ENCODE measurements at regions not wholly inside any gene's neighbourhood (a gene's known extent, or its start where the extent isn't known, plus 50 kb on each side); places are given as distances from the start of the nearest gene placed in this dataset.

DNA sequence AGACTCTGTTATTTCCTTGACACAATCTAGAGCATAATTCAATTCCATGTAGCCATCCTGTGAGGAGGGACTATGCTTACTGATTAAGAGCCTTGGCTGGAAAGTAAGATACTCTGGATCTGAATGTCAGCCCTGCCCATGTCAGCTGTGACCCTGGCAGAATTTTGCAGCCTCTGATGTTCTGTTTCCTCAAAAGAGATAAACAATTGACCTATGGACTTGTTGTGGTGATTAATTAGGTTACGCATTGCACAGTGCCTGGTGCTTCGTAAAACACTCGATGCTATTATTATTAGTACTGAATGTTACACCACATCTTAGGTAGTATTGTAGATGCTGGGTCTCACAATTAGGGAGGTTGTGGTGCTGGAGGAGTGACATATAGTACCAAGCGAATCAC, 161.3 kb upstream of the MEIS2 start:
- DNase-seq, result no peak

DNA sequence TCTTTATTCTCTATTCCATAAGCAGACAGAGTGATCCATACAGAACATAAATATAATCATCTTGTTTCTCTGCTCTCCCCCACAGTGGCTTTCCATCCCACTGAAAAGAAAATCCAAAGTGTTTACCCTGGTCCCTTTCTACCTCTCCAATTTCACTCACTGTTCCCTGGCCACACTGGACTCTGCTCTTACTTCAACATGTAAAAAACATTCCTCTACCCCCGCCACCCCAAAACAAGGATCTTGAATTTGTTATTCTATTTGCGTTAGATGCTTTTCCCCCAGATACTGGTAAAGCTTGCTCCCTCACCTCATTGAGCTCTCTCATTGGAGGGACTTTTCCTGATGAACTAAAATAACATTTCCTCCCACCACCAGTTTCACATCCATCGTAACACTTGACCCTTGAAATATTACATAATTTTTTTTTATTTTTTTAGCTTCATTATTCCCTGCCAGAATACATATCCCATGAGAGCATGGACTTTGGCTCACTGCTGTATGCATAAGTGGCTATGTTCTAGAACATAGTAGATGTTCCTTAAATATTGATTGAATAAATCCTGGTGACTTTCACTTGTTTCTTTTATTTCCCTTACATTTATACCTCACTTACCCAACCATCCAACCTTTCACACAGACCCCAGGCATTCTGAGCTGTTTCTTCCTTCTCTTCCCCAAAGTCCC, 162.7 kb upstream of the MEIS2 start:
- no peak for DNase-seq

DNA sequence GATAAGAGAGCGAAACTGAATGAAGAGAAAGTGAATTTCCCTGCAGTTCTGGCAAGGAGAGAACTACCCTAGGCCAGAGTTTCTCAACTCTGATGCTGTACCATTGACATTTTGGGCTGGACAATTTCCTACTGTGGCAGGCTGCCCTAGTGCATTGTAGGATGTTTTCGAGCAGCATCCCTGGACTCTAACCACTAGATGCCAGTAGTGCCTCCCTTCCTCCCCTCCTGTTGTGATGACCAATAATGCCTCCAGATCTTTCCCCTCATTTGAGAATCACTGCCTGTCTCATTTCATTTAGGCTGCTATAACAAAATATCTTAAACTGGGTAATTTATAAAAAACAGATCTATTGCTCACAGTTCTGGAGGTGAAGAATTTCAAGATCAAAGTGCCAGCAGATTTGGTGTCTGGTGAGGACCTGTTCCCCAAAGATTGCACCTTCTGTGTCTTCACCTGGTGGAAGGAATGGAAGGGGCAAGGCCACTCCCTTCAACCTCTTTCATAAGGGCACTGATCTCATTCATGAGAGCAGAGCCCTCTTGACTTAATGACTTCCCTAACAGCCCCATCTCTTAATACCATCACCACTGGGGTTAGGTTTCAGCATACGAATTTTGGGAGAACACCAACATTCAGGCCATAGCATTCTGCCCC, 188.9 kb upstream of the MEIS2 start:
- no peak for DNase-seq

DNA sequence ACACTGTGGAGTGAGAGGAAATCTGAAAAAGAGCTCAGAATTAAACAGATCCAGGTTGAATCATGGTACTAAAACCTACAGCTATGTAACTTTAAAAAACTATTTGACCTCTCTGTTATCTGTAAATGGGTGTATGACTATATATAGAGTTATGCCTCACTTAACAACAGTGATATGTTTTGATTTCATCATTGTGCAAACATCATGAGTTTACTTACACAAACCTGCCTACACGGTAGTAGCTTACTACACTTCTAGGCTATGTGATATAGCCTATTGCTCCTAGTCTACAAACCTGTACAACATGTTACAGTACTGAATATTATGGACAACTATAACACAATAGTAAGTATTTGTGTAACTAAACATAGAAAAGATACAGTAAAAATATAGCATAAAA, 191.6 kb upstream of the MEIS2 start:
- no peak for DNase-seq

DNA sequence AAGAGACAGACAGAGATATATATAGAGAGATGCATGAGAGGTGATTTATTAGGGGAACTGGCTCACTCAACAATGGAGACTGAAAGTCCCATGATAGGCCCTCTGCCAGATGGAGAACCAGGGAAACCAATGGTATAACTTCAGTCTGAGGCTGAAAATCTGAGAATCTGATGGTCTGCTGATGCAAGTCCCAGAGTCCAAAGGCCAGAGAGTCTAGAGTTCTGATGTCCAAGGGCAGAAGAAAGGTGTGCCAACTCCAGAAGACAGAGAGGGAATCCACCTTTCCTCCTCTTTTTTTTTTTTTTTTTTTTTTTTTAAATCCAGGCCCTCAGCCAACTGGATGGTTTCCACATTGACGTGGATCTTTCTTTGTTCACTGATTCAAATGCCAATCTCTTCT, 197.9 kb upstream of the MEIS2 start:
- DNase-seq, result no peak

DNA sequence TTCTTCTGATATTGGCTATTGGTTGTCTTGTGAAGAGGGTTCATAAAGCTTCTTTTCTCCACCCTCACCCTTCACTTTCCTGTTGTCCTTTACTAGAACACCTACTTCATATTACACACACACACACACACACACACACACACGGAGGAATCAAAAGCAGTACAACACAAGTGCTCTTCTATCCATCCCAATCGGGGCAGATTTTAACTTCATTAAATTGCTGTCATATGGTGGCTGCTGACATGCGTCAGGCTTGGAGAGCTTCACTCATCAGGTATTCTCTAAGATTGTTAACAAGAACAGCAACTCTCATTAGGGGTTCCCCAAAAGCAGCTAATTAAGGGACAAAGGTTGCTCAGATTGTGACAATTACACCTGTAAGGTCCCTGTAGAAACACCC, 239.1 kb upstream of the MEIS2 start:
- no peak for DNase-seq

DNA sequence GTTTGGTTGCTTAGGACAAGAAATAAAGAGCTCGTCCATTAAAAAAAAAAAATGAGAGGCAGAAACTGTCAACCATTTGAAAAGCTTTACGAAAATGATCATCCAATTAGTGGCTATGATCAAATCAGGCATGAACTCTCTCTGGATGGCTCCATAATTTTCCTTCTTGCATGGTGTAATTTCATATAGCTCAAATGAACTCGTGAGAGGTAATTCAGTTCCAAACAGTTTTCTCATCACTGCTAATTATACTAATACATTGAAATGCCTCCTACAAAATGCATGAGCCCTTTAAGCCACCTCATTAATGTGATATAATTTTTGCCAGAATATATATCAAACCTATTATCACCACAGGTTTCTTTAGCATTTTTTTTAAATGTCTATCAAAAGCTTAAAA, 239.5 kb upstream of the MEIS2 start:
- no peak for DNase-seq

DNA sequence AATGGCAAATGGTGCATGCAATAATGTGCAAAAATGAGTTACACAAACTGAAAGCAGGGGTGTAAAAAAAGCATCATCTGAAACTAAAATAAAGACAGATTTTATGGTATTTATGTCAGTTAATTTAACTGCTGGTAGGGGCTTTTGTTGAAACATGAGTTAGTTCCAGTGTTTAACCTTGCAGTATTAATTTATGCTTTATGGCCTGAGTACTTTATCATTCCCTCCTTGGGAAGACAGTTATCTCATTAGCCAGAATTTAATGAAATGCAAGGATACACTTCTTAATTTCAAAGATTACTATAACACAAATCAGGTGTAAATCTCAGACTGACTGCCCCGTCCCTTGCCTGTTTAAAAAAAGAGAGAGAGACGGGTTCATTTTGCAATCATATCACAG, 240.1 kb upstream of the MEIS2 start:
- no peak for DNase-seq

DNA sequence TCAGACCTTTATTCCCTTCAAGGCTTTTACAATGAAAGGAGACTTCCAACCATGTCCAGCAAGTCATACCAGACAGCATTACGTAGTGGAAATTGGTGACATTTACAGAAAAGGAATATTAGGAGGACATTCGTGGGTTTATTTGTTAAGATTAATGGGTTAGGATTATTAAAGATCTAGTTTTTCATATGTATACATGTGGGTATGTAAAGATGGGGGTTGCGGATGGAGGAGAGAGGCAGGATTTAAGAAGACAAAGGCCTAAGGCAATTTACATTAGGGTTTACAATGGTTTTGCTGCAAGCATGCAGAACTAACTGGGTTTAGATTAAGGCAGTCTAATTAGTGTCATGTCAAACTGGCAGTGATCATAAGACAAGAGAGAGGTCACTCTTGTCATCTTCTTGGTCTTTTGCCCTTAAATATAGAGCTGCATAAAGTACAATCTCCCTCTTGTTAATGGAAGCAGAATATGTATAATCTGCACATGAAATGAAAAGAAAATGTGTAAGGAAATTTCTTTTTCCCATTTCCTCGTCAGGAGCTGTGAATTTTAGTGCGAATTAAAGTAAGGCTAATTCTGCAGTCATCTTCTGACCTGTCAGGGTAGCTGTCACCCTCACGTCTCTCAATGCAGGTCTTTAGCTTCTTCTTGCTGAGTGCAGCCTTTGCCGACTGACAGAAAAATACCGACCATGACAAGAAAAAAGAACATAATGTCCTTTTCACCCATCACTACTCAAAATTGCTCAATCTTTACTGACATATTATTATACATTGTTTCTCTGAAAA, 258.9 kb upstream of the MEIS2 start:
- DNase-seq, result no peak

DNA sequence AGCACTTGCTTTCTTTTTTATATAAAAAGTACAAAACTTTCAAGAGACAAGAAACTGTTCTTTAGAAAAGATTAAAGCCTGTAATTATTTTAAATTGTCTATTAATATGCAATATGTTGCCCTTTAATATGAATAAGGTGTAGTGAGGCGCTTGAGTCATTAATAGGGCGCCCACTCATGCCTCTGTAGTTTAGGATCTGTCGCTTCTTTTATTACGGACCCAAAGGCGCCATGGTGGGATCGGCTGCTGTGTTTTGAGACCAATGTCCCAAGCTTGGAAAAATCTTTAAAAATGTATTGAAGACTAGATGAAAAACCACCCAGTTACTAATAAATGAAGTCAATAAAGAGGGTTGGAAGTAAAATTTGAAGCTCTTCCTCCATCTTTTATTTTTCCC, 259.5 kb upstream of the MEIS2 start:
- no peak for DNase-seq

DNA sequence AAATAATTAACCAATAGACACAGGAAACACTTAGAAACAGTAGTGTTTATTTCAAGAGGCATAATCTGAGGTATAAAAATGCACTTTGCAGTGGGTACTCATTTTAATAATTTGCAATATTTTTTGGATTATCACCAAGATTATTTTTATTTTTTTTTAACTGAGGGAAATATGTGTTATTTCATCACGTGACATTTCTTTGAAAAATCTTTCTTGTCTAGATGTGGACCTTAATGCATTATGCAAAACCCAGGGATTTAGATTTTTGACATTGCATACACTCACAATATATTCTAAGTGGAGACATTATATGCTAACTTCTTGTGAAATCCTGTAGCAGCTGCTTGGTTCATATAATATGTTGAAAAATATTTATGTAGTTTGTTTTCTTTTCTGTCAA, 260.4 kb upstream of the MEIS2 start:
- no peak for DNase-seq

DNA sequence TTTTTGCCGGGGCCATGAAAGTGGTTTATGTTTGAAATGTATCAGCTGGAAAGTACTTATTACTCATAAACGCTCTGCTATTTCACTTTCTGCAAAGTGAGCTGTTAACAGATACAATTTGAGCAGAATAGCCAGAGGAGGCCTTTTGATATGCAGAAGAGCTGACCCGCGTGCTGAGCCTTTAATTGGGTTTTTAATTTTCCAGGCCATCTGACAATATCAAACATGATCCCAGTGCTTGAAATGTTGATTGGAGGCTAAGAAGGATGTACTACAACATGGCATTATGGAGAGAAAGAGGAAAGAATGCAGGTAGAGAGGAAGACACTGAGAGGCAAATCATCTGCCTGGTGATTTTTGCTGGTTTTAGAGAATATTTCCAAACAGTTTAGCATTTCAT, 261.3 kb upstream of the MEIS2 start:
- DNase-seq, result no peak

DNA sequence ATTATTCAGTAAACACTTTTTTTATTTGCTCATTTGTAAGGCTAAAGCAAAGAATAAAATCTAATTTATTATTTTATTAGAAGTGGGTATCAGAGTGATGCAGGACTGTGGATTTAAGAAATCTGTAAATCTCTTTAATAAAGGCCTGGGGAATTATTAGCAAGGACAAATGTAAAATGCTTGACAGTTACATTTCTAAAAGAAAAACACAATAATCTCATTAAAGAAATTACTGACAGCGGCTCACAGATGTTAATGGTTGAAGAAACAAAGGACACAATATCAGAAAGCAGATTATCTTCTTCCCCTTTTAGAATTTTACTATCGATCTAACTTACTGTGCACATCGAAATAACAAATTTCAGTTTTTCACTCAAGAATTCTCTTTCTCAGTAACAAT, 262.1 kb upstream of the MEIS2 start:
- no peak for DNase-seq

DNA sequence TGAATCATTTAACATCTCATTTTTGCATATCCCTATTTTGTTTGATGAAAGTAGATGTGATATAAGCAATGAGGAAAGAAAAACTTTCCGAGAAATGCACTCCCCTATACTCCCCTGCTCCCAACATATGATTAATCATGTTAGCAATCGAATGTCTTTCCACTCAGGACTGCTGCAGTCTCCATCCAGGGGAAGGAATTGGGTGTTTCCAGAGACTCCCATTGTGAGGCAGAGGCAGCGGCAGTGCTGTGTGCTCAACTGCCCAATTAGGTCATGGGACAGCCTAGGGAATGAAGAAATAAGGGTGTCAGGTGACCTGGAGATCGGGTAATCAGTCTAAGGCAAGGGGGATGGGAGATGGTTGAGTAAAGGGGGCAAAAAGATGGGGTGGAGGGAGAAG, 268.6 kb upstream of the MEIS2 start:
- DNase-seq, result no peak

DNA sequence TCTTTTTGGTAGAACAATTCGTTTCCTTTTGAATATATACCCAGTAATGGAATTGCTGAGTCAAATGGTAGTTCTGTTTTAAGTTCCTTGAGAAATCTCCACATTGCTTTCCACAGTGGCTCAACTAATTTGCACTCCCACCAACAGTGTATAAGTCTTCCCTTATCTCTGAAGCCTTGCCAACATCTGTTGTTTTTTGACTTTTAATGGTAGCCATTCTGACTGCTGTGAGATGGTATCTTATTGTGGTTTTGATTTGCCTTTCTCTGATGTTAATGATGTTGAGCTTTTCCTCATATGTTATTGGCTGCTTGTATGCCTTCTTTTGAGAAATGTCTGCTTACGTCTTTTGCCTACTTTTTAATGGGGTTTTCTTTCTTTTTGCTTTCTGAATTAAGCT, 270.6 kb upstream of the MEIS2 start:
- no peak for DNase-seq

DNA sequence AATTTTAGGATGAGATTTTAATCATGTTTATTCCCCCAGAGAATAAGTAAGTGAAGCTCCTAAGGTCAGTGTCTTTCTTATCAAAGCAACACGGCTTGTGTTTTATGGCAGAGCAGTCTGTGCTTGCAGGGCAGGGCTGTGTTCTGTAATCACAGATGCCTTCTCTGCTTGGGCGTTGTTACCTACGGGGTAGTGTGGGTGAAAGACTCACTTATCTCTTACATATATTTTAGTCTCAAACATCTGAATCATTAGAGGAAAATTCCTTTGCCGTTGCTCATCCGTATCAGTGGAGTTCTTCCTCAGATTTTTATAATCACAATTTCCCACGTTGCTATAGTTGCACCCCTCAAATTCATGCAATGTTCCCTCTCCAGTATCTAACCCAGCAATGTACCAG, 271.7 kb upstream of the MEIS2 start:
- no peak for DNase-seq

DNA sequence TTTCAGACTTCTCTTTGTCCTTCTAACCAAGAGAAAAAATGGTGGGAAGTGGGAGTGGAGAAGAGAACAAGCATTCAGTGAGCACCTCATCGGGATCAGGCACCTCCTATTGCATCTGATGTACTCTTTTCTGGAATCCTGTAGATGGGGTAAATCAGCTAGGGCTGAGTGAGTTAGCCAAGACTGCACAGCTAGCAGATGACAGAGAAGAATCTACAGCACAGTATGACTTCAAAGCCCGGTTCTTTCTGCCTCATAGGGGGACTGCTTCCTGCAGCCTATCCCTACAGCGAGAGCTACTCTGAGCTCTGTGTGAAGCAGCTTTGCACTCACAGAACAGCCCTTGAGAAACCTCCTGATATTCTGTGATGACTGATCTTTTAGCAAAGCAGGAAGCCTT, 275.2 kb upstream of the MEIS2 start:
- no peak for DNase-seq

DNA sequence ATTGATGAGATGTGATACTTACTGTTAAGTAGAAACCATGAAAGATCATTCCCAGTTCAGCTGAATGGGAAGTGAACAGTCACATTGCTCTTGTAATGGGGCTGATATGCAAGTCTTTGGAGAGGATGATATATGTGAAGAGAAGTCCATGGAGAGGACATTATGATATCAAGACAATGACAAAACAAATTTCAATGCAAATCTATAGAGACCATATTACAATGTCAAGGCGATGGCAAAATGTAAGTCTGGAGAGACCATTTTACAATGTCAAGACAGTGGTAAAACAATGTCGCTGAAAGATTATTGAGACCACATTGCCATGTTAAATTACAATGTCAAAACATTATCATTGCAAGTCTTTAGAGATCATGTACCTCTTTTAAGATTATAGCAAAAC, 277.1 kb upstream of the MEIS2 start:
- no peak for DNase-seq

DNA sequence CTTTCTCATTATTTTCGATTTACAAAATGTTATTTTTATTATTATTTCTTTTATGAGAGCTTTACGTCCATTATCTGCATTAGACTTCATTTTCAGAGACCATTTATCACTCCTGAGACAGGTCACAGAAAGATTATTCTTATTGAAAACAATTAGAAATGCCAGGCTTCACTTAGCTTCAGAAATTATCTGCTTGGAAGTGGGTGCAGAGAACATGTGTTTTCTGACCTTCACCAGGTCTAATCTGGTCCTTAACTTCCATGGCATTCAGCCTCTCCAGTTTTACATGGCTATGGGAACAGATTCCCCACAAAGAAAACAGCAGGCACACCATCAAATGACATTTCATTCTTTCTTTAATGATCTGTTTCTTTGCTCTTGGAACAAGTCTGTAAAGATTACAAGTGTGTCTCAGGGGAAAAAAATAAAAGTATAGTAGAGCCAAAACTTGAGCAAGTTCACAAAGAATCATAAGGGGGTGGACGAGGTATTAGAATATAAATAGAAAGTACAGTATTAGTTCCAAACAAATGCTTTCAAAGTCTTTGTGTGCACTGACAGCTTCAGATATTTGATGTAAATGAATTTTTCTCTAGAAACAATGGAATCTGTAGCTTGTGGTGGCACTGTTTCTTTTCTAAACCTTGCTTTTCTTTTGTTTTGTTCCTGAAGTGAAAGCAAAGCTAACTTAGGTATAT, 294.2 kb upstream of the MEIS2 start:
- DNase-seq, result no peak

DNA sequence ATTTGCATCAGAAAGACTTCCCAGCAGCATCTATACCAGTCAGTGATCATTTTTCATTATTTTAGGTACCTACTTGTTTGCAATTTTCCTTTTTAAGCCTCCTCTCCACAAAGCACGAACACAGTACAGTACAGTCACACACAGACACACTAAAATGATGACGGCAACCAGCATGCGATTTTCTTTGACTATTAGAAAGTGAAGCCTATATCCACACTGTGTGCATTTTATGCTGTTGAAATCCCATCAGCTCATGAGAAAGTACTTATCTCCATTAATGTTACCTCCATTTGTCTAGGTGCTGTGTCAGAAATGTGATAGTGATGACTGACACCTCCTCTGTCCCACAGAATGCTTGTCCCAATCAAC, 294.7 kb upstream of the MEIS2 start:
- DNase-seq, result no peak

DNA sequence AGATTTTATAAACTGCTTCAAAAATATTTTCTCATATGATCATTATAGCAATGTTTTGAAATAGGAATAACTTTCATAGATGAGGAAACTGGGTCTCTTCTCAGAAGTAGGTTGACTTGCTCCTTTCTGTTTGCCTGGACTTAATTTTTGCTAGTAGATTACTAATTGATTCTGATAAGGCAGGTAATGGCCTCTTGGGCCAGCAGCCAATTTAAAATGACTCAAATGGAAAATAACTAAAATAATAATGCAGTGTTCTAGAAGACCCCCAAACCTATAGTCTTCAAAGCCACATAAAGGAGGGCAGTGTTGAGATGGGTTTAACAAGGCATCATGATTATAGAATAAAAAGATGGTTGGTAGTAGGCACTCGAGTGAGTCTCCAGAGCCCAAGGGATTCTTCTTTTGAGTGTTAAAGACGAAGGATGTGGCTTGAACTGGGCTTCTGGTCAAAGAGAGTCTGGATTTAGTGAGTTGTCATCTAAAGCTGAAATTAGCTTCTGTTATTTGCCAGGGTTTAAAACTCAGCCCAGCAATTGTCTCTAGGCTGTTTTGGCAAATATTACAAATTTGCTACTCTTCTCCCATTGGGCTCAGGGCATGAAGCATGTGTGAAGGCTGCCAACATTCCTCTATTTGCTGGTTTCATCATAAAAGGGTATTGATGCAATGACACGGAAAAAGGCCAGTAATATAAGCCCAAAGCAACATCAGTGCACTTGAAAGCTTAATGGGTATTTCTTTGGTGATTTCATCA, 297.1 kb upstream of the MEIS2 start:
- DNase-seq, result no peak

DNA sequence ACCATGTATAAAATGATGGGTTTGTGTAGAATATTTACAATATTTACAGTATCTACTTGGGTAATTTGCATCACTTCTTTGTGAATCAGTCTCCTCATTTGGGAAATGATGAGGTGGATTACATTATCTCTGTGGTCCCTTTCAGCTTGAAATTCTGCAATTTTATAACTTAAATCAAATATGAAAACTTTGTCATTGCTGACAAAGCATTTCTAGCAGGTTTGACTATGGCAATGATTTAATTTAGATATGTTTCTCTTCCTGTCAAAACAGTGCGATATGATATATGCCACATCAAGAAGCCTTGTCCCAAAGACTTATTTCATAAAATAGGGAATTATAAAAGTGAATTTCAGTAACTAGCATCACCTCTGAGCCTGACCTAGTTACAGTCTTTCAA, 315.8 kb upstream of the MEIS2 start:
- DNase-seq, result no peak

DNA sequence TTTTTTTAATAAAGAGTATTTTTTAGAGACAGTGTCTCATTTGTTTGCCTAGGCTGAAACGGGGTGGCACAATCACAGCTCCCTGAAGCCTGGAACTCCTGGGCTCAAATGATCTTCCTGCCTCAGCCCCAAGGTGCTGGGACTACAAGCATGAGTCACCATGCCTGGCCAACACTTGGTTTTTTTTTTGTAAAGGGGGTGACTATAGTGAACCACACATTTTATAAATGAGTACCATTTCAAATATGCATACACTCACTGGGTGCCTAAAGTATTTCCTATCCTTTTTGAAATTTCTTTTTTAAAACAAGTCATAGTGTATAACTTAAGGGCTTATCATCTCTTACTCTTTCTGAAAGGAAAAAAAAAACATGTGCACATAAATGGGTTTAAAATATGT, 325.2 kb upstream of the MEIS2 start:
- DNase-seq, result no peak
